HCT116 (cell line): ENCODE measurements at regions not wholly inside any gene's neighbourhood (a gene's known extent, or its start where the extent isn't known, plus 50 kb on each side); places are given as distances from the start of the nearest gene placed in this dataset.

Experiments
- CEBPB ChIP-seq: IDR thresholded peaks from 2 replicates; pipeline ENCODE4 v1.6.1; 2012; ENCODE audit warnings: low read depth
- FOSL1 ChIP-seq: IDR thresholded peaks from 2 replicates; pipeline ENCODE4 v1.6.1; 2012; ENCODE audit warnings: low read depth
- JUND ChIP-seq: IDR thresholded peaks from 2 replicates; pipeline ENCODE4 v1.6.1; 2012
- POLR2A ChIP-seq: IDR thresholded peaks from 2 replicates; pipeline ENCODE4 v1.7.0; 2011; ENCODE audit warnings: borderline replicate concordance; ENCODE audit not compliant: insufficient read depth, insufficient read length; ENCODE audit errors: extremely low read depth
- POLR2AphosphoS5 ChIP-seq: IDR thresholded peaks from 2 replicates; pipeline ENCODE4 v1.6.1; 2011; ENCODE audit warnings: mild to moderate bottlenecking, low read depth, low read length, moderate library complexity
- RAD21 ChIP-seq: IDR thresholded peaks from 2 replicates; pipeline ENCODE4 v1.6.1; 2012; ENCODE audit warnings: low read depth, mild to moderate bottlenecking
- TCF7L2 ChIP-seq: IDR thresholded peaks from 2 replicates; pipeline ENCODE4 v1.7.0; 2011; ENCODE audit warnings: borderline replicate concordance, inconsistent platforms; ENCODE audit not compliant: insufficient read depth, insufficient read length; ENCODE audit errors: extremely low read depth
- YY1 ChIP-seq: IDR thresholded peaks from 2 replicates; pipeline ENCODE4 v1.6.1; 2011; ENCODE audit warnings: low read length, low read depth, moderate library complexity, mild to moderate bottlenecking; ENCODE audit not compliant: insufficient replicate concordance; ENCODE audit errors: extremely low read depth
- ZNF274 ChIP-seq: fragments of 200-500 bp; sonication (Bioruptor generic); IDR thresholded peaks from 2 replicates; pipeline ENCODE4 v1.6.1; 2014; ENCODE audit warnings: mild to moderate bottlenecking, low read depth, low read length, inconsistent platforms
- TF ChIP-seq, protein P1 (sequence below), 3 experiments: fragments of 200-600 bp in 1 of 3; sonication (generic) in 1 of 3; IDR thresholded peaks in 2 of 3; conservative IDR thresholded peaks in 1 of 3; 2 replicates each; pipeline ENCODE4 v1.5.1; 2012 to 2017; ENCODE audit warnings: low read depth in 2 of 3, low read length in 2 of 3, antibody characterized with exemption in 1 of 3, borderline replicate concordance in 1 of 3, control low read depth in 1 of 3, mild to moderate bottlenecking in 1 of 3, mixed read lengths in 1 of 3, mixed run types in 1 of 3, moderate library complexity in 1 of 3; ENCODE audit not compliant: insufficient read depth in 1 of 3
- TF ChIP-seq, protein P2 (sequence below): IDR thresholded peaks from 2 replicates; pipeline ENCODE4 v1.6.1; 2012; ENCODE audit warnings: low read depth
- TF ChIP-seq, protein P3 (sequence below): IDR thresholded peaks from 2 replicates; pipeline ENCODE4 v1.6.1; 2012
- TF ChIP-seq, protein P4 (sequence below): IDR thresholded peaks from 2 replicates; pipeline ENCODE4 v1.6.1; 2012

DNA sequence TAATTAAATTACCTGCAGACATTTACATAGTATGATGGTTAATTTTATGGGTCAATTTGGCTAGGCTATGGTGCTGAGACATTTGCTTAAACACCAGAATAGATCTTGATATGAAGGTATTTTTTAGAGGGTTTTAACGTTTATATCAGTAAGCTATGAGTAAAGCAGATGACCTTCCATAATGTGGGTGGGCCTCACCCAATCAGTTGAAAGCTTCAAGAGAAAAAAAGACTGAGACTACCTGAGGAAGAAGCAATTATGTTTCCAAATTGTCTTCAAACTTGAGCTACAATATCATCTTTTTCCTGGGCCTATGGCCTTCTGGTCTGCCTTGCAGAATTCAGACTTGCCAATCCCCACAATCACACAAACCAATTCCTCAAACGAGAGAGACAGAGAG, 498.8 kb upstream of the API5 start:
- TF ChIP-seq, protein P1, sequence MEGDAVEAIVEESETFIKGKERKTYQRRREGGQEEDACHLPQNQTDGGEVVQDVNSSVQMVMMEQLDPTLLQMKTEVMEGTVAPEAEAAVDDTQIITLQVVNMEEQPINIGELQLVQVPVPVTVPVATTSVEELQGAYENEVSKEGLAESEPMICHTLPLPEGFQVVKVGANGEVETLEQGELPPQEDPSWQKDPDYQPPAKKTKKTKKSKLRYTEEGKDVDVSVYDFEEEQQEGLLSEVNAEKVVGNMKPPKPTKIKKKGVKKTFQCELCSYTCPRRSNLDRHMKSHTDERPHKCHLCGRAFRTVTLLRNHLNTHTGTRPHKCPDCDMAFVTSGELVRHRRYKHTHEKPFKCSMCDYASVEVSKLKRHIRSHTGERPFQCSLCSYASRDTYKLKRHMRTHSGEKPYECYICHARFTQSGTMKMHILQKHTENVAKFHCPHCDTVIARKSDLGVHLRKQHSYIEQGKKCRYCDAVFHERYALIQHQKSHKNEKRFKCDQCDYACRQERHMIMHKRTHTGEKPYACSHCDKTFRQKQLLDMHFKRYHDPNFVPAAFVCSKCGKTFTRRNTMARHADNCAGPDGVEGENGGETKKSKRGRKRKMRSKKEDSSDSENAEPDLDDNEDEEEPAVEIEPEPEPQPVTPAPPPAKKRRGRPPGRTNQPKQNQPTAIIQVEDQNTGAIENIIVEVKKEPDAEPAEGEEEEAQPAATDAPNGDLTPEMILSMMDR (IDR thresholded peaks at IDR 0.05 in 2 of 3, conservative IDR thresholded peaks at IDR 0.05 in 1 of 3; ENCODE audit: borderline replicate concordance in 1 of 3, insufficient read depth in 1 of 3, low read depth in 2 of 3, low read length in 2 of 3): no peak
- TF ChIP-seq ZNF274 (no peak), JUND (no peak), POLR2AphosphoS5 (no peak), YY1 (no peak), POLR2A (no peak), TCF7L2 (no peak), FOSL1 (no peak), CEBPB (no peak), RAD21 (no peak)
- TF ChIP-seq, protein P2, sequence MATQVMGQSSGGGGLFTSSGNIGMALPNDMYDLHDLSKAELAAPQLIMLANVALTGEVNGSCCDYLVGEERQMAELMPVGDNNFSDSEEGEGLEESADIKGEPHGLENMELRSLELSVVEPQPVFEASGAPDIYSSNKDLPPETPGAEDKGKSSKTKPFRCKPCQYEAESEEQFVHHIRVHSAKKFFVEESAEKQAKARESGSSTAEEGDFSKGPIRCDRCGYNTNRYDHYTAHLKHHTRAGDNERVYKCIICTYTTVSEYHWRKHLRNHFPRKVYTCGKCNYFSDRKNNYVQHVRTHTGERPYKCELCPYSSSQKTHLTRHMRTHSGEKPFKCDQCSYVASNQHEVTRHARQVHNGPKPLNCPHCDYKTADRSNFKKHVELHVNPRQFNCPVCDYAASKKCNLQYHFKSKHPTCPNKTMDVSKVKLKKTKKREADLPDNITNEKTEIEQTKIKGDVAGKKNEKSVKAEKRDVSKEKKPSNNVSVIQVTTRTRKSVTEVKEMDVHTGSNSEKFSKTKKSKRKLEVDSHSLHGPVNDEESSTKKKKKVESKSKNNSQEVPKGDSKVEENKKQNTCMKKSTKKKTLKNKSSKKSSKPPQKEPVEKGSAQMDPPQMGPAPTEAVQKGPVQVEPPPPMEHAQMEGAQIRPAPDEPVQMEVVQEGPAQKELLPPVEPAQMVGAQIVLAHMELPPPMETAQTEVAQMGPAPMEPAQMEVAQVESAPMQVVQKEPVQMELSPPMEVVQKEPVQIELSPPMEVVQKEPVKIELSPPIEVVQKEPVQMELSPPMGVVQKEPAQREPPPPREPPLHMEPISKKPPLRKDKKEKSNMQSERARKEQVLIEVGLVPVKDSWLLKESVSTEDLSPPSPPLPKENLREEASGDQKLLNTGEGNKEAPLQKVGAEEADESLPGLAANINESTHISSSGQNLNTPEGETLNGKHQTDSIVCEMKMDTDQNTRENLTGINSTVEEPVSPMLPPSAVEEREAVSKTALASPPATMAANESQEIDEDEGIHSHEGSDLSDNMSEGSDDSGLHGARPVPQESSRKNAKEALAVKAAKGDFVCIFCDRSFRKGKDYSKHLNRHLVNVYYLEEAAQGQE: no peak
- TF ChIP-seq, protein P3, sequence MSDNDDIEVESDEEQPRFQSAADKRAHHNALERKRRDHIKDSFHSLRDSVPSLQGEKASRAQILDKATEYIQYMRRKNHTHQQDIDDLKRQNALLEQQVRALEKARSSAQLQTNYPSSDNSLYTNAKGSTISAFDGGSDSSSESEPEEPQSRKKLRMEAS: no peak
- TF ChIP-seq, protein P4, sequence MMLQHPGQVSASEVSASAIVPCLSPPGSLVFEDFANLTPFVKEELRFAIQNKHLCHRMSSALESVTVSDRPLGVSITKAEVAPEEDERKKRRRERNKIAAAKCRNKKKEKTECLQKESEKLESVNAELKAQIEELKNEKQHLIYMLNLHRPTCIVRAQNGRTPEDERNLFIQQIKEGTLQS: no peak
